22Rv1 (cell line): ENCODE measurements at regions not wholly inside any gene's neighbourhood (a gene's known extent, or its start where the extent isn't known, plus 50 kb on each side); places are given as distances from the start of the nearest gene placed in this dataset.

Experiments used
- H3K27ac ChIP-seq: fragments of 450-650 bp; 2 replicates; pipeline ENCODE4 v1.5.1; 2017
- ZFX ChIP-seq: fragments of 450-650 bp; IDR thresholded peaks from 2 replicates; pipeline ENCODE4 v1.6.1; 2017; ENCODE audit warnings: antibody characterized with exemption, borderline replicate concordance
- TF ChIP-seq, protein P1 (sequence below): fragments of 450-650 bp; IDR thresholded peaks from 2 replicates; pipeline ENCODE4 v1.5.1; 2017; ENCODE audit warnings: mild to moderate bottlenecking

- TF ChIP-seq, protein P1, sequence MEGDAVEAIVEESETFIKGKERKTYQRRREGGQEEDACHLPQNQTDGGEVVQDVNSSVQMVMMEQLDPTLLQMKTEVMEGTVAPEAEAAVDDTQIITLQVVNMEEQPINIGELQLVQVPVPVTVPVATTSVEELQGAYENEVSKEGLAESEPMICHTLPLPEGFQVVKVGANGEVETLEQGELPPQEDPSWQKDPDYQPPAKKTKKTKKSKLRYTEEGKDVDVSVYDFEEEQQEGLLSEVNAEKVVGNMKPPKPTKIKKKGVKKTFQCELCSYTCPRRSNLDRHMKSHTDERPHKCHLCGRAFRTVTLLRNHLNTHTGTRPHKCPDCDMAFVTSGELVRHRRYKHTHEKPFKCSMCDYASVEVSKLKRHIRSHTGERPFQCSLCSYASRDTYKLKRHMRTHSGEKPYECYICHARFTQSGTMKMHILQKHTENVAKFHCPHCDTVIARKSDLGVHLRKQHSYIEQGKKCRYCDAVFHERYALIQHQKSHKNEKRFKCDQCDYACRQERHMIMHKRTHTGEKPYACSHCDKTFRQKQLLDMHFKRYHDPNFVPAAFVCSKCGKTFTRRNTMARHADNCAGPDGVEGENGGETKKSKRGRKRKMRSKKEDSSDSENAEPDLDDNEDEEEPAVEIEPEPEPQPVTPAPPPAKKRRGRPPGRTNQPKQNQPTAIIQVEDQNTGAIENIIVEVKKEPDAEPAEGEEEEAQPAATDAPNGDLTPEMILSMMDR = no peak
- TF ChIP-seq ZFX = no peak
- no peak overlapping the region for H3K27ac ChIP-seq
Observed at GRCh38 chr10:28812384-28813372, 135.4 kb downstream of the BAMBI start.

GRCh38 chr10:28815681-28816080 is 138.4 kb downstream of the BAMBI start:
- H3K27ac ChIP-seq = no peak overlapping the region
- TF ChIP-seq, protein P1 = no peak
- no peak for TF ChIP-seq ZFX

GRCh38 chr10:28822719-28823464 is 145.6 kb downstream of the BAMBI start:
- TF ChIP-seq ZFX = no peak
- TF ChIP-seq, protein P1 = no peak
- H3K27ac ChIP-seq = no peak overlapping the region

DNA sequence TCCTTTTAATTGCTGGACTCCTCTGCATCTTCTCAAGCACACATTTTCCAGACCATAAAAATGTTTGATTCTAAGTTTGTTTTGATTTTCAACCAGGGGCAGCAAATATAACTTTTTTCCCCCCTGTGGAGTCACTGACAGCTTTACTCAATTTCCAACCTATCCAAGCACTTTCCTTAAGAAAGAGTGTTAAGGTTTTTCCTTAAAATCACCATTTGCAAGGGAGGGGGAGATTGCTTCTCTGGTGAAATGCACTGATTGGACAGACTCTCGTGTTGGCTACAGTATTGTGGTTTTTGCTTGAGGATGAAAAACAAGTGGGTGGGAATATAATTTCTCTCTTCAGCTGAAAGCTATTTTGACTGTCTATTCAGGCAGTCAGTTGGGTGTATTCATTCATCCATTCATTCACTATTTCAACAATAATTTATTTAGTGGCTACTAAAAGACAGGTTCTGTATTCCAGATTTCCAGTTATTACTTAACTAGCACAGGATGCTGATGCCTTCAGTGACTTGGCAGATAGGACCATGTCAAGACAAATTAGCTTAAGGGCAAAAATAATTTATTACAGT is 146.3 kb downstream of the BAMBI start:
- TF ChIP-seq, protein P1 = no peak
- TF ChIP-seq ZFX = no peak
- H3K27ac ChIP-seq = no peak overlapping the region

DNA sequence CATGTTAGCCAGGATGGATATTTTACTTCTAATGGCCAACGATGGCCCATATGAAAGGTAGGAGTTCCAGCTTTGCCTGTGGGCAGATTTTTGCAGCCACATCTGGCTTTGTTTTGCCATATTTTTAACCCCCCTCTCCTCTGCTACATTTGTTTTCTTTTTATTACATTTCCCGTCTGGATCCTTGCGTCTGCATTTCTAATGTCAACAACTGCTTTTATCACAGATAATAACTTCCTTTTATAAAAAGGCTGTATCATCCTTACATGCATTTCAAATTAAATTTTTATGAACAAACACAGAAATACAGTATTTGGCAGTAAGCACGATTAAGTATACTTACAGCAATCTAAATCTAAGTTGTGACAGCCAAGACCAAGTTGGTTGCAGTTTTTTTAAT is 156.0 kb downstream of the BAMBI start:
- no peak overlapping the region for H3K27ac ChIP-seq
- TF ChIP-seq, protein P1 = no peak
- TF ChIP-seq ZFX = no peak

DNA sequence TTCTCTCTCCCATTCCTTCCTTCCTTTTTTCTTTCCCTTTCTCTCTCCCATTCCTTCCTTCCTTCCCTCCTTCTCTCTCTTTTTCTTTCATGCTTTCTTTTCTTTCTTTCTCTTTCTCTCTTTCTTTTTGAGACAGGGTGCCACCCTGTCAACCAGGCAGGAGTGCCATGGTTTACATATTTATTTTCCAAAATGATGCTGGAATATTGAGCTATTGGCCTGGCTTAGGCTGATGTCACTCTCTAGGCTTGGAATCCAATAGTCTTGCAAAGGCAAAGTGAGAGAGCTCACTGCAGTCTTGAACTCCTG is 159.1 kb downstream of the BAMBI start:
- TF ChIP-seq, protein P1 = no peak
- no peak for TF ChIP-seq ZFX
- H3K27ac ChIP-seq = no peak overlapping the region
